Stimulated activated CD8-positive, alpha-beta memory T cell treated with anti-CD3 and anti-CD28 coated beads, Interleukin-4, amount 100 ng/mL, for 48 hours (primary cell): ENCODE measurements at regions not wholly inside any gene's neighbourhood (a gene's known extent, or its start where the extent isn't known, plus 50 kb on each side); places are given as distances from the start of the nearest gene placed in this dataset.
"Not testable (repeated sequence)": the region's sequence is repeated elsewhere in the genome, so short reads cannot be mapped to it uniquely, and the experiment has no call there.

ENCODE experiments used
- DNase-seq: peaks from one replicate; pipeline ENCODE4 v3.0.0-alpha.2; 2020

GRCh38 chr2:117557626-117558025, 256.9 kb upstream of the DDX18 start:
- DNase-seq: no peak

- no peak for DNase-seq
Observed at GRCh38 chr2:117562654-117563053, 251.8 kb upstream of the DDX18 start.

GRCh38 chr2:117571590-117572349, 242.7 kb upstream of the DDX18 start:
- DNase-seq: no peak

DNA sequence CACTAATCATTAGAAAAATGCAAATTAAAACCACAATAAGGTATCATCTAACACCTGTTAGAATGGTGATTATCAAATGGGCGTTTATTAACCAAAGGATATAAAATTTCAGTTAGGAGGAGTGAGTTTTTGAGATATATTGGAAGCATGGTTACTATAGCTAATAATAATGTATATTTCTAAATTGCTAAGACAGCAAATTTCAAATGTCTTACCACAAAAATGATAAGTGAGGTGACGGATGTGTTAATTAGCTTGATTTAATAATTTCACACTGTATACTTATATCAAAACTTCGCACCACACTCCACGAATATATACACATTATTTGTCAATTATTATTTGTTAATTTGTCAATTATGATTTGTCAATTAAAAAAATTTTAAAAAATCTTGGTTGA, 227.2 kb upstream of the DDX18 start:
- no peak for DNase-seq

- no peak for DNase-seq
Observed at GRCh38 chr2:117603060-117603459, 211.4 kb upstream of the DDX18 start.

DNA sequence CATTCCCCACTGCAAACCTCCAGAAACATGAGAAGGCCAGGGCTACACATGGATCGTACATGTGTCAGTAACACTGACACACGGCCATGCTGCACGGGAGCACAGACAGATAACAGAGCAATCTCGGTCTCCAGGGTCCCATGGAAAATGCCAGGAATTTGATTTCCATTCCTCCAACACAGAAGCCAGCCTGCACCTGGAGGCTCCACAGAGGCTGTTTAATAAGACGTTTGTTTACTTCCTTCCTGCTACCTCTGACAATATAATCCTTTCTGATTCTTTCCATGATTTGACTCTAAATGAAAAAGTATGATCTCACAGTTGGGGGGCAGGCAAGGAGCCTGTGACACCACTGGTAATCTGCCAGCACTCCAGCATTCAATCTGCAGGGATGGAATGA, 210.9 kb upstream of the DDX18 start:
- DNase-seq: no peak

DNA sequence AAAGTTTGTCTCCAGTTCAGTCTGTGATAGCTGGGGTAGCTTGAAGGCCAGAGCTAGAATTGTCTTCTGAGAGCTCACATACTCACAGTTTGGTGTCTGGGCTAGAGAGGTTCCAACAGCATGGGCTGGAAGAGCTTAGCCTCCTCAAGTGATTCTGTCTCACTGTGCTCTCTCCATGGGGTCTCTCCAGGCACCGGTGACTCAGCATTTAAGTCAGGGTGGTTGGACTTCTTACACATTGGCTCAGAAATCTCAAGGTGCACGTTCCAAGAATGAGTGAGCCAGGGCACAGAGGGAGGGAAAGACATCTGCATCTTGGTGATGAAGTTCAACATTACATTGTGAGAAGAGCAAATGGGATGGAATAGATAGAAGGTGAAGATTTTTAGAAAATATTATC, 207.3 kb upstream of the DDX18 start:
- no peak for DNase-seq

GRCh38 chr2:117613101-117613500, 201.4 kb upstream of the DDX18 start:
- DNase-seq: no peak

DNA sequence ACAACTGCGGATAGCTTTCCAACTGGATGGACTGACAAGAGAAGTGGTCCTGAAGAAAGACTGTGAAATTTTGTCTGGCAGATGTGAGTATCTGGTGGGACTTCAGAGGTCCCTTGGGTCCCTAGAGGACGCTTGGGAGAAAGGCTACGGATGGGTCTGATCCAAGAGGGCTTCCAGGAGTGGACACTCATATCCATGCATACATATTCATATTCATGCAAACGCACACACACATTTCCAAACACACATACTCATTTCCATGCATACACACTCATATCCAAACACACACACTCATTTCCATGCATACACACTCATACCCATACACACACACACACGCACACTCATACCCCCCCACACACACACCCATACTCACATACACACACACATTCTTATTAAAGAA, 200.2 kb upstream of the DDX18 start:
- no peak for DNase-seq

- no peak for DNase-seq
Observed at GRCh38 chr2:117614823-117615534, 199.5 kb upstream of the DDX18 start.

- no peak for DNase-seq
Observed at GRCh38 chr2:117618607-117619006, 195.9 kb upstream of the DDX18 start.

DNA sequence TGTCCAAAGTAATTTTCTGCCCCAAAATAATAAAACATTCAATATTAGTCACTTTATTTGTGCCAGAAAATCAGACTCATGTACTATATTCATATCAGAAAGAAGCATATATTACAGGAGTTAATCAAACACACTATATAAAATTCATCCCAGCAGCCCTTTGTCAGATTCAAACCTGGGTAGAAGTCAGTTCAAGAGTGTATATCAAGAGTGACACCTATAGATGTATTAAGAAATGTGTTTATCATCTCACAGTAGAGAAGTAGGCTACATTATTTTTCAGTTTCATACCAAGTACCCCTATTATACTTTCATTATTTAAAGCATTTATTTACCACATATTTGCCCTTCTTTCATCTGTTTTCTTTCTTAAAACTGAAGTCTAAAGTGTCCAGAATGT, 193.2 kb upstream of the DDX18 start:
- DNase-seq: no peak

- DNase-seq: not testable (repeated sequence)
Observed at GRCh38 chr2:117623175-117623574, 191.3 kb upstream of the DDX18 start.

- DNase-seq: no peak
Observed at GRCh38 chr2:117631152-117631945, 183.1 kb upstream of the DDX18 start.

DNA sequence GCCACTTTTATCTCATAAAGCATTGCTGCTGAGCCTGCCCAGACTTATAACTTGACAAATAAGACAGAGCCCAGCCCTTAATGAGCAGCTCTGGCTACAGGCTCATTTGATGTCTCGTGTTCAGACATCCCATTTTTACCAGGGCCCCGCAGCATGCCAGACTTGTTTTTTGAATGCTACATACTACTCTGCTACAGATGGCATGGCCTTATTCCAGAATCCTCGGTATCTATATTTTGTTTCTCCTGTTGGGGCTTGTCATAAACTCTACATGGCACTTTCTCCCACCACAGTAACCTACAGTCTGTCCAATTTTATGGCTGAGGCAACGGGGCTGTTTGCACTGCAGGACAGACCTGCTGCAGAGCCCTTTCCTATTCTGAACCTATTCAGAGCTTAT, 179.0 kb upstream of the DDX18 start:
- DNase-seq: no peak

DNA sequence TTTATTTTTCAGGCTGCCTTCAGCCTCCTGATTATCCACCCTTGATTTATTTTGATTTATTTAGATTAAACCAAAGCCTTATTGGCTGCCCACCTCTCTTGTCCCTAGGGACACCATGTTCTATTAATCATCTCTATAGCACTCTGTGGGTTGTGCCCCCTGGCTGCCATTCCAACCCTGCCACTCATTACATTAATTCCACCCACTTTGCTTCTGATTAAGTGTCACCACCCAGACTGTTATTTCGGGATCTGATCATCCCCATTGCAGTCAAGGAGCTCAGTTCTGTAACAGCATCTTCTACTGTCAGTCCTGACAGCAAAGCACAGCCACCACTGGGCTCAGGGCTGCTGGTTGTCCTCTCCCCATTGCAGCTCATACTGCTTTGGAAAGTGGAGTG, 175.1 kb upstream of the DDX18 start:
- DNase-seq: no peak

- no peak for DNase-seq
Observed at GRCh38 chr2:117644403-117644802, 170.1 kb upstream of the DDX18 start.

DNA sequence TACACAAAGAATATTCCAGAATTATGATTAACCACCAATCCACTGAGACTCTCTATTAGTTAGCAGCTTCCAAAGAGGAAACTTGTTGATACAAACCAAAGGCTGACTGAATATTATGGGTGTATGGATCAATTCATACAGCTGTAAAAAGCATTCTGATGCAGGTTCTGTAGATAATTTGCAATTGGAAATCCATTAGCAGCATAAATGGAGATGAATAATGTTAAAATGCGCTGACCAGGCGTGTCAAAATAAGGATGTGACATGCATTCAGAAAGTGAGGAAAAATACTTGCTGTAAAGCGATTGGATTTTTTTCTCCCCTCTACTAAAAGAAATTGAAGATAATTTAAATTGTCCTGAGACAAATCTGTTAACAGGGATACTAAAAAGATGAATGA, 169.0 kb upstream of the DDX18 start:
- DNase-seq: no peak

- no peak for DNase-seq
Observed at GRCh38 chr2:117646099-117646498, 168.4 kb upstream of the DDX18 start.

DNA sequence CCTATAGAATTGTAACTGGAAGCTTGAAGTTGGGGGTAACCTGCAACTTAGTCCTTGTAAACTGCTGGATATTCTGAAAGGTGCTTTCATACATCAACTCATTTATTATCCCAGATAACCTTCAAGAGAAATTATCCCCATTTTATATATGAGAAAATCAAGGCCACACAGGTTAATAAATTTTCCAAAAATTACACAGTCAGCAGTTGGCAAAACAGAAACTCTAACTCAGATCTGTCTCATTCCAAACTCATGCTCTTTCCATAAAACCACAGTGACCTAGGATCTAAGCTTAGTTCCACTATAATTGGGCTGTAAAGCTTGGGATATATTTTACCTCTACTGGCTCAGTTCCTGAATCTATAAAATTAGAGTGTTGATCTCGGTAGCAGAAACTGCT, 167.6 kb upstream of the DDX18 start:
- no peak for DNase-seq

DNA sequence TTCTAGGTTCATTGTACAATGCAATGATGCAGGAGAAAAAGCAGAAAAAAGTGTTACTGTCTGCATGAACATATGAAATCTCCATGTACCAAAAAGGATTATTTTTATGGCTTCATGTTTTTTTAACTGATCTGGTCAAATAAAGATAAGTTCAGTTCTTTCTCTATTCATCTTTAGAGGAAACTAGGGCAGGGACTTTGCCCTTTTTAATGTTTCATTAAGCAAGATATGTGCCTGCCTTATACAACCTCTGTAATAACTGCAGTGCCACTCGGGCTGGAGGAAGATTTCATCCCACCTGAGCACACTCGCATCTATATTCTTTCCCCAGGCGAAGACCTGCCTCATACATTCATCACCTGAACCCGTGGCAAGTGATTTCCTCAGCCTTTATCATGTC, 157.9 kb upstream of the DDX18 start:
- no peak for DNase-seq

- no peak for DNase-seq
Observed at GRCh38 chr2:117661619-117662018, 152.9 kb upstream of the DDX18 start.

DNA sequence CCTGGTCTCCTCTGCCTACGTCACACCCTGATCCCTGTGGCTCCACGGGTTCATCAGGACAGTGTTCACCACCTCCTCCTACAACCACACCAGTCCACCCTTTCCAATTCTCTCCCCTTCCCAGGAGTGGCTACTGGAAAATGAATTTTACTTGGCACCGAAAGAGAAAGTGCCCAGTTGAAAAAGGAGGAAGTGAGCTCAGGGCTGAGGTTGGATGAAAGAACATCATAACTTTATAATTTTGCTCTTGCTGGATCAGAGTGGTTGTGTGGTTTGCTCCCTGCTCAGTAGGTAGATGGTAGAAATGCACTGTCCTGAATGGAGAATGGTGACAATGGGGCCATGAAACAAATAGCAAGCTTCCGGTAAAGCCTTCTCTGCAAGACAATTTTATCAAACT, 140.3 kb upstream of the DDX18 start:
- DNase-seq: no peak

GRCh38 chr2:117679952-117680351, 134.5 kb upstream of the DDX18 start:
- DNase-seq: no peak
